Testis (tissue), 2 donors: ENCODE measurements at regions not wholly inside any gene's neighbourhood (a gene's known extent, or its start where the extent isn't known, plus 50 kb on each side); places are given as distances from the start of the nearest gene placed in this dataset.

ENCODE experiments used
- DNase-seq: peaks from one replicate; pipeline ENCODE4 v3.0.0-alpha.2; 2019
- H3K27ac ChIP-seq, 2 donors: fragments of 200-600 bp; sonication (generic); one replicate each; pipeline ENCODE4 v1.5.1; 2019
- H3K27me3 ChIP-seq: fragments of 200-600 bp; sonication (generic); one replicate; pipeline ENCODE4 v1.5.1; 2019
- H3K36me3 ChIP-seq: fragments of 200-600 bp; sonication (generic); one replicate; pipeline ENCODE4 v1.5.1; 2017; ENCODE audit warnings: low read depth; ENCODE audit errors: missing control alignments
- H3K4me1 ChIP-seq: fragments of 200-600 bp; sonication (generic); one replicate; pipeline ENCODE4 v1.5.1; 2019
- H3K4me3 ChIP-seq, 2 donors: fragments of 200-600 bp; sonication (generic); one replicate each; pipeline ENCODE4 v1.5.1; 2017 to 2019
- H3K9me3 ChIP-seq: fragments of 200-600 bp; sonication (generic); one replicate; pipeline ENCODE4 v1.5.1; 2017
- CTCF ChIP-seq, 3 experiments: fragments of 450-650 bp in 2 of 3; fragments of 200-600 bp in 1 of 3; sonication (generic) in 1 of 3; IDR thresholded peaks; one replicate each; pipeline ENCODE4 v1.5.1; 2016 to 2019; ENCODE audit warnings: antibody characterized with exemption in 3 of 3, mild to moderate bottlenecking in 2 of 3, moderate library complexity in 1 of 3
- POLR2A ChIP-seq: fragments of 450-650 bp; IDR thresholded peaks from one replicate; pipeline ENCODE4 v1.6.1; 2017; ENCODE audit warnings: antibody characterized with exemption, mild to moderate bottlenecking, moderate library complexity
- WGBS, 2 donors: methylation state at CpG; one replicate each; pipeline ENCODE4 v1.1.5; 2018; 5-methylcytosine and 5-hydroxymethylcytosine counted together
- intact Hi-C: fragments of 100-400 bp; cut with DNase I; formaldehyde crosslinking; loops from one replicate; pipeline ENCODE4 v1.15.1; 2023; ENCODE audit warnings: low total_unique reads

- no peak for DNase-seq
- WGBS, 2 donors, result 85 to 94% methylated on average over 3 of the region's 3 CpGs
- intact Hi-C loops, result no loop called here
- Histone ChIP-seq H3K36me3 (no peaks in the 10 kb centered on the region), H3K27me3 (no peaks in the 10 kb centered on the region), H3K4me1 (no peaks in the 10 kb centered on the region), H3K27ac (no peak overlapping the region), H3K4me3 (no peak overlapping the region), H3K9me3 (no peaks in the 10 kb centered on the region)
- TF ChIP-seq POLR2A (no peak), CTCF (IDR thresholded peaks at IDR 0.05) (no peak)
Observed at GRCh38 chr10:57221674-57222073, 860.6 kb upstream of the ZWINT start.

DNA sequence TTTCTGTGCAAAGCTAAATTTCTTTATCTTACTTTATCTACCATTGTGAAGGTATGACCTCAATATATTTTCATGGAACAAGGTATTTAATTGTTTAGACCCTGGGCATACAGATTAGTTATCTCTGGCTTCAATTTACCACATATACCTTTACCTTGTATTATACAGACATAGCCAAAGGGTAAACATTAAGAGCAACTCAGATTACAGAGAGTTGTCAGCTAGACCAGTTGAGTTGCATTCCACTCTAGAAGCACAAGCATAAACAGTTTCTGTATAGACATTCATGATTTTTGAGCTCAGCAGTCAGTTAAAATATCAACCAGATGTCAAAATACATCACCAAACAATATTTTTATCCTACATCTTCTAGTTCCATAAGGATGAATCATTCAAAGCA, 857.3 kb upstream of the ZWINT start:
- H3K36me3 ChIP-seq, result no peaks in the 10 kb centered on the region
- H3K4me1 ChIP-seq, result no peaks in the 10 kb centered on the region
- TF ChIP-seq CTCF (IDR thresholded peaks at IDR 0.05) (no peak), POLR2A (no peak)
- no peaks in the 10 kb centered on the region for H3K9me3 ChIP-seq
- H3K27ac ChIP-seq, result no peak overlapping the region
- no peak for DNase-seq
- H3K27me3 ChIP-seq, result no peaks in the 10 kb centered on the region
- intact Hi-C loops, result no loop called here
- H3K4me3 ChIP-seq, result no peak overlapping the region

- no peaks in the 10 kb centered on the region for H3K4me1 ChIP-seq
- no peak for DNase-seq
- H3K4me3 ChIP-seq, result no peak overlapping the region
- TF ChIP-seq POLR2A, result no peak
- TF ChIP-seq CTCF (IDR thresholded peaks at IDR 0.05), result no peak
- no peaks in the 10 kb centered on the region for H3K27me3 ChIP-seq
- H3K27ac ChIP-seq, result no peak overlapping the region
- H3K36me3 ChIP-seq, result no peaks in the 10 kb centered on the region
- WGBS, 2 donors, result 88 to 89% methylated on average over 1 of the region's 1 CpG
- intact Hi-C loops, result no loop called here
- H3K9me3 ChIP-seq, result no peaks in the 10 kb centered on the region
Observed at GRCh38 chr10:57202356-57202755, 841.3 kb upstream of the ZWINT start.

DNA sequence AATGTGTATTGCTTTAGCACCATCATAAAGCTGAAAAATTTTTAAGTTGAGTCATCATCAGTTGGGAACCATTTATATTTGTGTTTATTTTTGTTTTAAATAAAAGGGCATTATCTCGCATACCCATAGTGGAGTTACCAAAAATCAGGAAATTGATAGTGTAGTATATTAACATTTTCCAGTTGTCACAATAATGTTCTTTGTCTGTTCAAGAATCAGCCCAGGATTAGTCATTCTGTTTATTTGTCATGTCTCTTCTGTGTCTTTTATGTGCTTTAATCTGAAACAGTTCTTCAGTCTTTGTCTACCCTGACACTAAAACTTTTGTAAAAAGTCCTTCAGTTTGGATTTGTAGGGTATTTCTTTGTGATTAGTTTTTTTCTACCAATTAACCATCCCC, 827.8 kb upstream of the ZWINT start:
- no peaks in the 10 kb centered on the region for H3K27me3 ChIP-seq
- WGBS, 2 donors, result 90 to 92% methylated on average over 1 of the region's 1 CpG
- TF ChIP-seq POLR2A (no peak), CTCF (IDR thresholded peaks at IDR 0.05) (no peak)
- no peak overlapping the region for H3K27ac ChIP-seq
- DNase-seq, result no peak
- no peak overlapping the region for H3K4me3 ChIP-seq
- no peaks in the 10 kb centered on the region for H3K36me3 ChIP-seq
- no peaks in the 10 kb centered on the region for H3K4me1 ChIP-seq
- no peaks in the 10 kb centered on the region for H3K9me3 ChIP-seq
- intact Hi-C loops, result no loop called here

- H3K36me3 ChIP-seq, result no peaks in the 10 kb centered on the region
- no peak overlapping the region for H3K4me3 ChIP-seq
- DNase-seq, result no peak
- no peaks in the 10 kb centered on the region for H3K9me3 ChIP-seq
- no peak overlapping the region for H3K27ac ChIP-seq
- H3K4me1 ChIP-seq, result no peaks in the 10 kb centered on the region
- no peaks in the 10 kb centered on the region for H3K27me3 ChIP-seq
- intact Hi-C loops, result no loop called here
- WGBS, 2 donors, result 47 to 59% methylated on average over 1 of the region's 1 CpG
- TF ChIP-seq POLR2A (no peak), CTCF (IDR thresholded peaks at IDR 0.05) (no peak)
Observed at GRCh38 chr10:57186201-57186600, 825.1 kb upstream of the ZWINT start.
